AG04450 (cell line): ENCODE measurements at regions not wholly inside any gene's neighbourhood (a gene's known extent, or its start where the extent isn't known, plus 50 kb on each side); places are given as distances from the start of the nearest gene placed in this dataset.
"Not testable (repeated sequence)": the region's sequence is repeated elsewhere in the genome, so short reads cannot be mapped to it uniquely, and the experiment has no call there.

Experiments used
- CTCF ChIA-PET: fragments of 300-600, 350-600 bp; formaldehyde crosslinking; extraction: SDS; loops from one replicate; lab custom pipeline; 2022; ENCODE audit warnings: antibody characterized with exemption, inconsistent platforms; lab: Charles Lee
- POLR2A ChIA-PET: fragments of 350-600 bp; formaldehyde crosslinking; extraction: SDS; loops from one replicate; lab custom pipeline; 2021; ENCODE audit warnings: antibody characterized with exemption, inconsistent platforms; lab: Yijun Ruan, JAX
- DNase-seq: peaks from one replicate; pipeline ENCODE4 v3.0.0-alpha.2; 2011; ENCODE audit warnings: low read depth, low spot score
- H3K27ac ChIP-seq: one replicate; pipeline ENCODE4 v1.5.1; 2012; ENCODE audit warnings: low read depth, low read length, control low read depth
- H3K27me3 ChIP-seq: one replicate; pipeline ENCODE4 v1.6.0; 2012; ENCODE audit warnings: low read length; ENCODE audit not compliant: control insufficient read depth, insufficient read depth
- H3K4me3 ChIP-seq: 2 replicates; pipeline ENCODE4 v1.5.1; 2011; ENCODE audit warnings: mild to moderate bottlenecking, low read depth, low read length, control low read depth
- H3K9me3 ChIP-seq: 2 replicates; pipeline ENCODE4 v1.5.1; 2012; ENCODE audit warnings: low read length; ENCODE audit not compliant: control insufficient read depth, insufficient read depth
- TF ChIP-seq, protein P1 (sequence below): IDR thresholded peaks from 2 replicates; pipeline ENCODE4 v1.5.1; 2011; ENCODE audit warnings: low read depth, low read length, control low read depth, inconsistent platforms

DNA sequence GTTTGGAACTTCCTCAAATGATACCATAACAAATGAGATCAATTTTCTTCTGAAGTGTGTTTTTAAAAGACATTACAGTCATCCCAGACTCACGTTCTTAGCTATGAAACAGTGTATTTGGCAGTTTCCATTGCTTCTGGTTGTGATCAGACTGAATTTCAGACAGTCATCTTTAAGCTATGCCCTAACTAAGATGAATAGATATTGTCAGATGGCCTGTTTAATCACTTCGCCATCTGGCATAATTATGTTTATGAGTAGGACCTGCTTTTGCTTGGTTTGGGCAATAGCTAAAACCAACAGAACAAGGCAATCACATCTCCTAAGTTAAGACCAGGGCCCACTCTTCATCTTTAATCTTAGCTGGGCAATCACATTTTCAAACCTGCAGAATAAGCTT is 313.1 kb downstream of the SV2B start:
- no peaks in the 10 kb centered on the region for H3K9me3 ChIP-seq
- DNase-seq, result no peak
- no peak overlapping the region for H3K4me3 ChIP-seq
- ChIA-PET POLR2A (no interaction called here), CTCF (no interaction called here)
- H3K27me3 ChIP-seq, result no peaks in the 10 kb centered on the region
- no peak overlapping the region for H3K27ac ChIP-seq
- TF ChIP-seq, protein P1, sequence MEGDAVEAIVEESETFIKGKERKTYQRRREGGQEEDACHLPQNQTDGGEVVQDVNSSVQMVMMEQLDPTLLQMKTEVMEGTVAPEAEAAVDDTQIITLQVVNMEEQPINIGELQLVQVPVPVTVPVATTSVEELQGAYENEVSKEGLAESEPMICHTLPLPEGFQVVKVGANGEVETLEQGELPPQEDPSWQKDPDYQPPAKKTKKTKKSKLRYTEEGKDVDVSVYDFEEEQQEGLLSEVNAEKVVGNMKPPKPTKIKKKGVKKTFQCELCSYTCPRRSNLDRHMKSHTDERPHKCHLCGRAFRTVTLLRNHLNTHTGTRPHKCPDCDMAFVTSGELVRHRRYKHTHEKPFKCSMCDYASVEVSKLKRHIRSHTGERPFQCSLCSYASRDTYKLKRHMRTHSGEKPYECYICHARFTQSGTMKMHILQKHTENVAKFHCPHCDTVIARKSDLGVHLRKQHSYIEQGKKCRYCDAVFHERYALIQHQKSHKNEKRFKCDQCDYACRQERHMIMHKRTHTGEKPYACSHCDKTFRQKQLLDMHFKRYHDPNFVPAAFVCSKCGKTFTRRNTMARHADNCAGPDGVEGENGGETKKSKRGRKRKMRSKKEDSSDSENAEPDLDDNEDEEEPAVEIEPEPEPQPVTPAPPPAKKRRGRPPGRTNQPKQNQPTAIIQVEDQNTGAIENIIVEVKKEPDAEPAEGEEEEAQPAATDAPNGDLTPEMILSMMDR, result no peak

DNA sequence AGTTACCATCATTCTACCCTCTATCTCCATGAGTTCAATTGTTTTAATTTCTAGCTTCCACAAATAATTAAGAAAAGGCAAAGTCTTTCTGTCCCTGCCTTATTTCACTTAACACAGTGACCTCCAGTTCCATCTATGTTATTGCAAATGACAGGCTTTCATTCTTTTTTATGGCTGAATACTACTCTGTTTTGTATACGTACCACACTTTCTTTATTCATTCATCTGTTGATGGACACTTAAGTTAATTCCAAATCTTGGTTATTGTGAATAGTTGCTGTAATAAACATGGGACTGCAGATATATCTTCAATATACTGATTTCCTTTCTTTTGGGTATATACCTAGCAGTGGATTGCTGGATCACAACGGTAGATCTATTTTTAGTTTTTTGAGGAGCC is 314.1 kb downstream of the SV2B start:
- Histone ChIP-seq H3K4me3 (no peak overlapping the region), H3K27ac (no peak overlapping the region), H3K9me3 (no peaks in the 10 kb centered on the region), H3K27me3 (no peaks in the 10 kb centered on the region)
- ChIA-PET CTCF (no interaction called here), POLR2A (no interaction called here)
- TF ChIP-seq, protein P1, result no peak
- no peak for DNase-seq

- CTCF ChIA-PET, H3K4me3 ChIP-seq, DNase-seq, POLR2A ChIA-PET, H3K27me3 ChIP-seq, H3K27ac ChIP-seq, H3K9me3 ChIP-seq: not testable (repeated sequence)
These were observed 315.2 kb downstream of the SV2B start for GRCh38 chr15:91415258-91415657.

DNA sequence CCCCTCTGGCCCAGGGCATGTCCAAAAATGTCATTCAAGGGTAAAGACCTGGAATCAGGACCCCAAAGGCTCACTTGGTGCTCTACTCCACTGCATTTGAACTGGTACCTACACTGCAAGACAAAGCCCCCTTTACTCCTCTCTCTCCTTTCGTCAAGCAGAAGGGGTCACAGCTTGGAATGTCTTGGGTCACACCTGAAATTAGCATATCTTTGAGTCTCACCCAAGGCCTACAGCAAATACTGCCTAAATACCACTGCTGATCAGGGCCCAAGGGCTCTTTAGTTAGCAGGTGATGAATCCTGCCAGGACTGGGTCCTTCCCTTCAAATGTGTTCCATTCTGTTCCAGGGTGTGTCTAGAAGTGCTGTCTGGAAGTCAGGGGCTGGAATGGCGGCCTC is 320.6 kb downstream of the SV2B start:
- H3K27me3 ChIP-seq, result no peaks in the 10 kb centered on the region
- CTCF ChIA-PET, result no interaction called here
- POLR2A ChIA-PET, result no interaction called here
- no peak overlapping the region for H3K4me3 ChIP-seq
- H3K9me3 ChIP-seq, result no peaks in the 10 kb centered on the region
- TF ChIP-seq, protein P1, result no peak
- DNase-seq, result no peak
- no peak overlapping the region for H3K27ac ChIP-seq

- ChIA-PET POLR2A (no interaction called here), CTCF (no interaction called here)
- DNase-seq, result no peak
- Histone ChIP-seq H3K27me3 (no peaks in the 10 kb centered on the region), H3K9me3 (no peaks in the 10 kb centered on the region), H3K4me3 (no peak overlapping the region), H3K27ac (no peak overlapping the region)
- TF ChIP-seq, protein P1, result no peak
These were observed 322.7 kb downstream of the SV2B start for GRCh38 chr15:91422797-91423196.

DNA sequence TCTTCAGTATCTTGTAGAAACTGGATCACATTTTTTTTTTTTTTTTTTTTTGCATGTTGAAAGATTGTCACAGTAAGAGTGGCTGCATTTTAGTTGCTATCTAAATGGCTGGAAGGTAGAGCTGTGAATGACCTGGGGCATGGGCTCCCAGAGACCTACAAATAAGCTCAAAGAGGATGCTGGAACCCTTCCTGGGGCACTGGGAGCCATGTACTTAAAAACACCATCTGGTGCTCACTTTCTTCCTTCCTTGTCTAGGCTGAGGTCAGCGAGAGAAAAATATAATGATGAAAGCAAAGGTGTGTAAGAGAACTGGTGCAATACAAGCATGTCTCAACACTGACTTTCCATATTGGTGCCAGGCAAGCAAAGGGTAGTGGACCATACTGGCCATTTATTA is 323.9 kb downstream of the SV2B start:
- no peaks in the 10 kb centered on the region for H3K9me3 ChIP-seq
- TF ChIP-seq, protein P1, result no peak
- H3K4me3 ChIP-seq, result no peak overlapping the region
- no peak overlapping the region for H3K27ac ChIP-seq
- no peak for DNase-seq
- H3K27me3 ChIP-seq, result no peaks in the 10 kb centered on the region
- CTCF ChIA-PET, result interaction anchor here (0.6 kb wide), 2 partner anchors 46 to 179 kb away, joined by 3 read pairs; no protein-coding TSS in a partner anchor
- POLR2A ChIA-PET, result no interaction called here
